Left ventricle myocardium inferior (tissue), 1 donor: ENCODE measurements at regions not wholly inside any gene's neighbourhood (a gene's known extent, or its start where the extent isn't known, plus 50 kb on each side); places are given as distances from the start of the nearest gene placed in this dataset.
"Not testable (repeated sequence)": the region's sequence is repeated elsewhere in the genome, so short reads cannot be mapped to it uniquely, and the experiment has no call there.

Experiments
- DNase-seq: peaks from one replicate; pipeline ENCODE4 v3.0.0-alpha.2; 2020
- H3K27ac ChIP-seq: fragments of 200-600 bp; replicated peaks from 2 replicates; pipeline ENCODE4 v1.8.0; 2021
- H3K27me3 ChIP-seq: fragments of 200-600 bp; 2 replicates; pipeline ENCODE4 v1.8.0; 2021; ENCODE audit warnings: low read depth
- H3K36me3 ChIP-seq: fragments of 200-600 bp; 2 replicates; pipeline ENCODE4 v1.8.0; 2021
- H3K4me1 ChIP-seq: fragments of 200-600 bp; 2 replicates; pipeline ENCODE4 v1.8.0; 2021
- H3K4me3 ChIP-seq: fragments of 200-600 bp; 2 replicates; pipeline ENCODE4 v1.8.0; 2021; ENCODE audit warnings: mild to moderate bottlenecking, moderate library complexity
- H3K9me3 ChIP-seq: fragments of 200-600 bp; replicated peaks from 2 replicates; pipeline ENCODE4 v1.8.0; 2021
- intact Hi-C: fragments of 100-400 bp; cut with micrococcal nuclease; formaldehyde crosslinking; loops from one replicate; pipeline ENCODE4 v1.11.0; 2022
- TF ChIP-seq, protein P1 (sequence below): fragments of 200-600 bp; IDR thresholded peaks from 2 replicates; pipeline ENCODE4 v1.8.0; 2021; ENCODE audit warnings: antibody characterized with exemption, mild to moderate bottlenecking, borderline replicate concordance
- donor health status: DM: no; HTN: yes; CAD: no; lungs with severe emphysema.

DNA sequence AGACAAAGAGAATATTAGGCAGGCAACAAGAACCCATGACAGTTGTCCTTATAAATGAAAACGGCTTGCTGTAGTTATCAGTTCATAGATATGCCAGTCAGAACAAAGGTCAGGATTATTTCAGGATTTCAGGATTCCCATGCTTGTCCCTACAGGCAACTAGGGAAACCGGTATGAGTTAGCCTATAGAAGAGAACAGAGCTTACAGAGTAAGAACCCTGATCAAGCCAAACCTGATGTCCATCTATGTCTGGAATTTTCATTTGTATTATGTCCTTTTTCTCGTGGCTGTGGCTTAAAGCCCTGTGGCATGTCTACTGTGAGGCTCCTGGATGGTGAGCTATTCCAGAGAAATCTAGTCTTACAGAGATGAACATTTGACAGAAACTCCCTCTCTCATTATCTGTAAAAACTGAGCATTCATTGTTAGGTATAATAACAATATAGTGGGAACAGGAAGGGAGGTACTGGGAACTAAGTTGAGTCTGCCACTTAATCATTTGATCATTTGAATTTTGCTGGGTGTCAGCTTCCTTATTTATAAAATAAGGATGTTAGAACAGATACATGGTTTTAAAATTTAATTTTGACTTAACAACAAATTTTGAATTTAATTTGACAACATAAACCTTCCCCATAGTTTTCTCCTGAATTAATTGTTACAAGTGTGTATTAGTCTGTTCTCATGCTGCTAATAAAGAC is 129.5 kb upstream of the KLF3 start:
- peaks cover 10% of the 10 kb centered on the region for H3K4me1 ChIP-seq
- no peaks in the 10 kb centered on the region for H3K36me3 ChIP-seq
- H3K27ac ChIP-seq, result no peak overlapping the region
- H3K27me3 ChIP-seq, result no peaks in the 10 kb centered on the region
- intact Hi-C loops, result no loop called here
- H3K9me3 ChIP-seq, result no peaks in the 10 kb centered on the region
- DNase-seq, result no peak
- TF ChIP-seq, protein P1, sequence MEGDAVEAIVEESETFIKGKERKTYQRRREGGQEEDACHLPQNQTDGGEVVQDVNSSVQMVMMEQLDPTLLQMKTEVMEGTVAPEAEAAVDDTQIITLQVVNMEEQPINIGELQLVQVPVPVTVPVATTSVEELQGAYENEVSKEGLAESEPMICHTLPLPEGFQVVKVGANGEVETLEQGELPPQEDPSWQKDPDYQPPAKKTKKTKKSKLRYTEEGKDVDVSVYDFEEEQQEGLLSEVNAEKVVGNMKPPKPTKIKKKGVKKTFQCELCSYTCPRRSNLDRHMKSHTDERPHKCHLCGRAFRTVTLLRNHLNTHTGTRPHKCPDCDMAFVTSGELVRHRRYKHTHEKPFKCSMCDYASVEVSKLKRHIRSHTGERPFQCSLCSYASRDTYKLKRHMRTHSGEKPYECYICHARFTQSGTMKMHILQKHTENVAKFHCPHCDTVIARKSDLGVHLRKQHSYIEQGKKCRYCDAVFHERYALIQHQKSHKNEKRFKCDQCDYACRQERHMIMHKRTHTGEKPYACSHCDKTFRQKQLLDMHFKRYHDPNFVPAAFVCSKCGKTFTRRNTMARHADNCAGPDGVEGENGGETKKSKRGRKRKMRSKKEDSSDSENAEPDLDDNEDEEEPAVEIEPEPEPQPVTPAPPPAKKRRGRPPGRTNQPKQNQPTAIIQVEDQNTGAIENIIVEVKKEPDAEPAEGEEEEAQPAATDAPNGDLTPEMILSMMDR, result no peak
- H3K4me3 ChIP-seq, result no peak overlapping the region

DNA sequence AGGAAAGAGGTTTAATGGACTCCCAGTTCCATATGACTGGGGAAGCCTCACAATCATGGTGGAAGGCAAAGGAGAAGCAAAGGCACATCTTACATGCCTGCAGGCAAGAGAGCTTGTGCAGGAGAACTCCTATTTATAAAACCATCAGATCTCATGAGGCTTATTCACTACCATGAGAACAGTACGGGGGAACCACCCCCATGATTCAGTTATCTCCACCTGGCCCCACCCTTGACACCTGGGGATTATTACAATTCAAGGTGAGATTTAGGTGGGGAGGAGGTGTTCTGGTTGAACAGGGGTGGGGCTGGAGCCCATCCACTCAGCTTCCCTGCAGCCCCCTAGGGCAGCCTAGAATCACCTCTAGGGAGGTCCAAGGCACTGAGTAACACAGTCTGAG is 128.9 kb upstream of the KLF3 start:
- DNase-seq, H3K27ac ChIP-seq, intact Hi-C loops, H3K9me3 ChIP-seq, H3K36me3 ChIP-seq, H3K4me3 ChIP-seq, H3K4me1 ChIP-seq, H3K27me3 ChIP-seq: not testable (repeated sequence)

DNA sequence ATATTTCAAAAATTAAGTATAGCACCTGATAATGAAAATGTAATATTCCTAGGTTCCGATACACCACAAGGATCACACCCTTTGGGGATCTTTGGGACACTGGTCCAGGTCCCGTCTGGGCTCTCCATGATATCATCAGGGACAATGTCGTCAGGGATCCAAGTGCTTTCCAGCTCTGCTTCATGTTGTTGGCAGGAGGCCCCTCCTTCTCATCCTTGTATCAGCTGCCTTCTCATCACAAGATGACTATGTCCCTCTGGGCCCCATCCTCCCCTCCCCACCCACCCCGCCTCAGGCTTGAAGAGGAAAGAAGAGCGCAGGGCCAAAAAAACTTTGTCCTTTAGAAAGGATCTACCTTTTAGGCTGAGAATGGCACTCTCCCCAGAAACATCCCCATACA is 128.3 kb upstream of the KLF3 start:
- Histone ChIP-seq H3K27ac (no peak overlapping the region), H3K4me1 (peaks cover 5% of the 10 kb centered on the region), H3K4me3 (no peak overlapping the region), H3K36me3 (no peaks in the 10 kb centered on the region), H3K9me3 (no peaks in the 10 kb centered on the region), H3K27me3 (no peaks in the 10 kb centered on the region)
- intact Hi-C loops, result no loop called here
- no peak for DNase-seq
- TF ChIP-seq, protein P1, result no peak

DNA sequence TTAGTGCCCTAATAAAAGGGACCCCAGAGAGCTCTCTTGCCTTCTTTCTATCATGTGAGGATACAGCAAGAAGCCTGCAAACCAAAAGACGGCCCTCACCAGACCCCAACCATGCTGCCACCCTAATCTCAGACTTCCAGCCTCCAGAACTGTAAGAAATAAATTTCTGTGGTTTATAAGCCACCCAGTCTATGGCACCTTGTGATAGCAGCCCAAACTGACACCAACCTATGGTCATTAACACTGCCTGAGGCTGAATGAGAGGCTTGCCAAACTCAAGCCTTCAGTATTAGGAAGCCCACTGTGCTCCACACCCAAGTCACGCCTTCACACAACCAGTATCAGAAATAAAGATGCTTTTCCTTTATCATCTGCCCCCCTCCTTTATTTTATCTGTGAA is 127.3 kb upstream of the KLF3 start:
- Histone ChIP-seq H3K9me3 (no peaks in the 10 kb centered on the region), H3K4me3 (no peak overlapping the region), H3K4me1 (peaks cover 5% of the 10 kb centered on the region), H3K27ac (no peak overlapping the region), H3K36me3 (no peaks in the 10 kb centered on the region), H3K27me3 (no peaks in the 10 kb centered on the region)
- intact Hi-C loops, result no loop called here
- no peak for DNase-seq
- TF ChIP-seq, protein P1, result no peak

DNA sequence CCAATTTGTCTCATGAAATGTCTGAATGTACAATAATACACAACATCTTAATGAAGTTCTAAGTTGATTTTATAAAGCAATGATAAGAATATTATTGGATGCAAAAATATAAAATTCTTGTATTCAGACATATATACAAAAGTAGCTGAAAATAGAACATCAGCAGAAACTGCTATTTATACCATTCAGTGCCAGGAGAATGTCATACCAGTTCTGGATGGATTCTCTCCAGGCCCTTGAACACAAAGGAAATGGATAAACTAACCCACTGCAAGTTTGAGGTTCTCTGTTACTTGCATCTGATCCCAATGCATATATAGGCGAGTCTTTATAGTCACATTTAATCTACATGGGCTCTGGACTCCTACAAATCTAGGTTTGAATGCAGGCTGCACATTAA is 126.3 kb upstream of the KLF3 start:
- TF ChIP-seq, protein P1, result no peak
- intact Hi-C loops, result no loop called here
- no peak overlapping the region for H3K27ac ChIP-seq

DNA sequence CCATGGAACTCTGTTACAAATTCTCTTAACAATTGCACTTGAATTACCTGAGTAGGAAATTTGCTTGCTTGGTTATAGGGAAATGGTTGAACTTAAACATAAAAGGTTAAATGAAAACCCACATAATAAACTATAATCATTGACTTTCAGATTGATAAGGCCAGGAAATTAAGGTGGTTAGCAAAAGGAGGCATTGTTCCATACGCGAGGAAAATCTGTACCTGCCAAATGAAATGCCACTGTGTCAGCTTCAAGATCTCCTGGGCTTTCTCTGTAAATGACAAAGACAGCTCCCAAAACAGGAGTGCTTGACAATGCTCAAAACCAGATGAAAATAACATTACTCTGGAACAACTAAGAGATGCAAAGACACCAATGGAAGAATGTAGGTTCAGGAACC is 125.5 kb upstream of the KLF3 start:
- no peaks in the 10 kb centered on the region for H3K9me3 ChIP-seq
- no peak overlapping the region for H3K4me3 ChIP-seq
- DNase-seq, result no peak
- no peaks in the 10 kb centered on the region for H3K36me3 ChIP-seq
- peaks cover 5% of the 10 kb centered on the region for H3K4me1 ChIP-seq
- H3K27ac ChIP-seq, result no peak overlapping the region
- TF ChIP-seq, protein P1, result no peak
- intact Hi-C loops, result no loop called here
- no peaks in the 10 kb centered on the region for H3K27me3 ChIP-seq

More for the DNA sequence above, 126.3 kb upstream of the KLF3 start:
- no peak overlapping the region for H3K4me3 ChIP-seq
- H3K36me3 ChIP-seq, result no peaks in the 10 kb centered on the region
- no peaks in the 10 kb centered on the region for H3K9me3 ChIP-seq
- DNase-seq, result no peak
- H3K4me1 ChIP-seq, result peaks cover 5% of the 10 kb centered on the region
- no peaks in the 10 kb centered on the region for H3K27me3 ChIP-seq
